HPDE6-E6E7 (cell line): ENCODE measurements at regions not wholly inside any gene's neighbourhood (a gene's known extent, or its start where the extent isn't known, plus 50 kb on each side); places are given as distances from the start of the nearest gene placed in this dataset.
"Not testable (repeated sequence)": the region's sequence is repeated elsewhere in the genome, so short reads cannot be mapped to it uniquely, and the experiment has no call there.

ENCODE experiments used
- DNase-seq: peaks from one replicate; pipeline ENCODE4 v3.0.0; 2011; ENCODE audit warnings: missing footprints; ENCODE audit errors: extremely low spot score

GRCh38 chr15:31433091-31433490, 106.5 kb downstream of the KLF13 start:
- DNase-seq: no peak

- DNase-seq: no peak
Observed at GRCh38 chr15:31433574-31433973, 106.9 kb downstream of the KLF13 start.

GRCh38 chr15:31434275-31434587, 107.6 kb downstream of the KLF13 start:
- no peak for DNase-seq

GRCh38 chr15:31434588-31435260, 108.1 kb downstream of the KLF13 start:
- DNase-seq: peak; percentile 62

- DNase-seq: peak; percentile 66
Observed at GRCh38 chr15:31435261-31435911, 108.8 kb downstream of the KLF13 start.

GRCh38 chr15:31435912-31436628, 109.4 kb downstream of the KLF13 start:
- DNase-seq: peak; percentile 20

GRCh38 chr15:31437686-31438085, 111.1 kb downstream of the KLF13 start:
- DNase-seq: no peak

- no peak for DNase-seq
Observed at GRCh38 chr15:31438601-31439265, 112.1 kb downstream of the KLF13 start.

GRCh38 chr15:31439328-31439727, 112.7 kb downstream of the KLF13 start:
- no peak for DNase-seq

GRCh38 chr15:31440216-31440615, 113.6 kb downstream of the KLF13 start:
- DNase-seq: not testable (repeated sequence)

GRCh38 chr15:31440754-31441311, 114.2 kb downstream of the KLF13 start:
- DNase-seq: no peak

- DNase-seq: no peak
Observed at GRCh38 chr15:31442226-31442625, 115.6 kb downstream of the KLF13 start.

GRCh38 chr15:31442699-31443111, 116.1 kb downstream of the KLF13 start:
- DNase-seq: no peak

- DNase-seq: no peak
Observed at GRCh38 chr15:31444844-31445243, 118.2 kb downstream of the KLF13 start.

GRCh38 chr15:31446546-31446945, 119.9 kb downstream of the KLF13 start:
- DNase-seq: no peak

GRCh38 chr15:31447931-31448634, 121.4 kb downstream of the KLF13 start:
- no peak for DNase-seq

- no peak for DNase-seq
Observed at GRCh38 chr15:31448635-31448979, 122.0 kb downstream of the KLF13 start.

- no peak for DNase-seq
Observed at GRCh38 chr15:31452595-31453557, 126.2 kb downstream of the KLF13 start.

- DNase-seq: no peak
Observed at GRCh38 chr15:31453558-31454318, 127.1 kb downstream of the KLF13 start.

- DNase-seq: no peak
Observed at GRCh38 chr15:31455499-31455898, 128.9 kb downstream of the KLF13 start.
